ENCODE measurements at regions not wholly inside any gene's neighbourhood (a gene's known extent, or its start where the extent isn't known, plus 50 kb on each side); places are given as distances from the start of the nearest gene placed in this dataset.
"Not testable (repeated sequence)": the region's sequence is repeated elsewhere in the genome, so short reads cannot be mapped to it uniquely, and the experiment has no call there.

DNA sequence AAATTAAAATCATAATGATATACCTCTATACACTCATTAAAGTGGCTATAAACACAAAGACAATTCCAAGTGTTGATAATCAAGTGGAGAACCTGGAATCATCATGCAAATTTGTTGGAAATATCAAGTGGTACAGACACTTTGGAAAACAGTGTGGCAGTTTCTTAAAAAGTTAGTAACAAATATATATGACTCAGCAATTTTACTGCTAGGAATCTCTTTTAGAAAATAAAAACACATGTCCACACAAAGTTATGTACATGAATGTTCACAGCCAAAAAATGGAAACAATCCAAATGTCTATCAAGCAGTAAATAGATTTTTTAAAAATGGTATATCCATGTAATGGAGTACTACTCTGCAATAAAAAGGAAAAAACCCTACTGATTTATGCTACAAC lies 375.6 kb downstream of the HLX start:
- intact Hi-C loops (cut with DNase I) = no loop called here
- no peak for TF ChIP-seq CTCF (IDR thresholded peaks at IDR 0.05)
- no peaks in the 10 kb centered on the region for H3K4me1 ChIP-seq

DNA sequence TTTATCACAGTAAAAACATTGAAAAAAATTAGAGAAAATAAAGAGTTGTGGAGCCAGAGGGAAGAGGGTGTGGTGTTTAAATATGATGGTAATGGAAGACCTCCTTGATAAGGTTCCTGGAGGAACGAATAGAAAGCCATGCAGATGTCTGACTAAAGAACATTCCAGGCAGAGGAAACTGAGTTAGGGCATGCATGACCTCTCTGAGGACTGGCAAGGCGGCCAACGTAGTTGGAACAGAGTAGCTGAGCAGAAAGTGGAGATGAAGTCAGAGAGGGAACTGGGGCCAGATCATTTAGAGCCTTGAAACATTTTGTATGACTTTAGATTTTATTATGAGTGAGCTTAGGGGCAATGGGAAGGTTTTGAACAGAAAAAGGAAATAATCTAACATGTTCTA lies 377.5 kb downstream of the HLX start:
- TF ChIP-seq CTCF (IDR thresholded peaks at IDR 0.05) = no peak
- Histone ChIP-seq H3K27me3 (no peaks in the 10 kb centered on the region), H3K36me3 (no peaks in the 10 kb centered on the region), H3K4me1 (no peaks in the 10 kb centered on the region), H3K9ac (ENCODE audit: low read depth in 2 of 2, low read length in 2 of 2) (no peak overlapping the region), H3K4me3 (no peak overlapping the region), H3K9me3 (no peaks in the 10 kb centered on the region), H3K27ac (no peak overlapping the region)
- intact Hi-C loops (cut with DNase I) = no loop called here
- DNase-seq = no peak

More for the DNA sequence above, 375.6 kb downstream of the HLX start:
- no peak for DNase-seq
- Histone ChIP-seq H3K27me3 (no peaks in the 10 kb centered on the region), H3K27ac (no peak overlapping the region), H3K4me3 (no peak overlapping the region), H3K9ac (ENCODE audit: low read depth in 2 of 2, low read length in 2 of 2) (no peak overlapping the region), H3K36me3 (no peaks in the 10 kb centered on the region), H3K9me3 (no peaks in the 10 kb centered on the region)

DNA sequence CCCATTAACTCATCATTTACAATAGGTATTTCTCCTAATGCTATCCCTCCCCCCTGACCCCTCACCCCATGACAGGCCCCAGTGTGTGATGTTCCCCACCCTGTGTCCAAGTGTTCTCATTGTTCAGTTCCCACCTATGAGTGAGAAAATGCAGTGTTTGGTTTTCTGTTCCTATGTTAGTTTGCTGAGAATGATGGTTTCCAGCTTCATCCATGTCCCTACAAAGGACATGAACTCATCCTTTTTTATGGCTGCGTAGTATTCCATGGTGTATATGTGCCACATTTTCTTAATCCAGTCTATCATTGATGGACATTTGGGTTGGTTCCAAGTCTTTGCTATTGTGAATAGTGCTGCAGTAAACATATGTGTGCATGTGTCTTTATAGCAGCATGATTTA lies 378.3 kb downstream of the HLX start:
- H3K9me3 ChIP-seq; H3K4me3 ChIP-seq; DNase-seq; H3K9ac ChIP-seq (ENCODE audit: low read depth in 2 of 2, low read length in 2 of 2); intact Hi-C loops (cut with DNase I); H3K27ac ChIP-seq; H3K27me3 ChIP-seq; H3K4me1 ChIP-seq; H3K36me3 ChIP-seq: not testable (repeated sequence)

DNA sequence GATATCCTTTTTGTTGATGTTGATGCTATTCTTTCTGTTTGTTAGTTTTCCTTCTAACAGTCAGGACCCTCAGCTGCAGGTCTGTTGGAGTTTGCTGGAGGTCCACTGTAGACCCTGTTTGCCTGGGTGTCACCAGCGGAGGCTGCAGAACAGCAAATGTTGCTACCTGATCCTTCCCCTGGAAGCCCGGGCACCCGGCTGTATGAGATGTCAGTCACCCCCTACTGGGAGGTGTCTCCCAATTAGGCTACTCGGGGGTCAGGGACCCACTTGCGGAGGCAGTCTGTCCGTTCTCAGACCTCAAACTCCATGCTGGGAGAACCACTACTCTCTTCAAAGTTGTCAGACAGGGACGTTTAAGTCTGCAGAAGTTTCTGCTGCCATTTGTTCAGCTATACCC lies 383.4 kb downstream of the HLX start:
- H3K4me3 ChIP-seq = not testable (repeated sequence)

DNA sequence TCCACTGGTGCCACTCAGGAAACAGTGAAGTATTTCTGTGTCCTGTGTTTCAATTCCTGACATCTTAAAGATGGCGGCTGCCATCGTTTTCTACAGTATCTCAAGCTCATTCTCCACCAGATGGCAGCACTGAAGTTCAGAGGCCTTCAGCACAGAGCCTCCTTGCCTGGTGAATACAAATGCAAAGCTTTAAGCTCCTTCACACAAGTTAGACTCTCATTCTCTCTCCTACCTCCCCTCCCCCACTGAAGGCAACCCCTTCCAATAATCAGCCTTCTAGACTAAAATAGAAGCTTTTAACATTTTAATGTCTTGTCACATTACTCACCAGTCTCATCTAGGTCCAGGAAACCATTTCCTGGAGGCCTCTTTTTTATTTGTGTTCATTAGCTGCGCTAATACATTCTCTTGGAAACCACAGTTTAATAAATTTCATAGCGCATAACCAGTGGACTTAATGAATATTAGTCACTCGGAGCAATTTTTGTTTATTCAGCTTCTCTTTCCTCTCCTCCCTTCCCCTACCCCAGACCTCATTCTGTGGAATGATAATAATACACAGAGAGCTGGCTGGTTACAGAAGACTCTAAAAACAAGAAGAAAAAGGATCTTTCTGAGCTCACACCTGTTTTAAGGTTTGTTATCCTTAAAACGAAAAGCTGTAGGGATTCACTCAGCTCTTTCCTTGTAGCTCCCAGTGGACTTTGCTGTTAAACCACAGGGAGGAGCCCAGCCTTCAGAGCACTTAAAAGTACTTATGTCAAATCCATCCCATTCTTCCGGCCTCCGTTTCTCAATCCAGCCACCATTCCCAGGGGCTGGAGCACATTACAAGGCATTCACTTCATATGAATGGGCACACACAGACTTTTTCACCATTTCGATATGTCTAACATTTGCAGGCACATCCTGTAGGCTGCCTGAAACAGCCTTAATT lies 384.9 kb downstream of the HLX start:
- peak; percentile 25 for TF ChIP-seq CTCF (IDR thresholded peaks at IDR 0.05)
- DNase-seq = peak; percentile 34
- intact Hi-C loops (cut with DNase I) = loop anchor here (10.0 kb wide), 1 partner anchor 1191 kb away; no protein-coding TSS in a partner anchor
- Histone ChIP-seq H3K27ac (no peak overlapping the region), H3K4me1 (no peaks in the 10 kb centered on the region), H3K9me3 (no peaks in the 10 kb centered on the region), H3K9ac (ENCODE audit: low read depth in 2 of 2, low read length in 2 of 2) (no peak overlapping the region), H3K27me3 (no peaks in the 10 kb centered on the region), H3K4me3 (no peak overlapping the region), H3K36me3 (no peaks in the 10 kb centered on the region)

More for the DNA sequence above, 383.4 kb downstream of the HLX start:
- H3K36me3 ChIP-seq; H3K9me3 ChIP-seq; H3K9ac ChIP-seq (ENCODE audit: low read depth in 2 of 2, low read length in 2 of 2); H3K4me1 ChIP-seq; H3K27ac ChIP-seq; H3K27me3 ChIP-seq; DNase-seq: not testable (repeated sequence)
- intact Hi-C loops (cut with DNase I) = loop anchor here (10.0 kb wide), 1 partner anchor 1192 kb away; no protein-coding TSS in a partner anchor

DNA sequence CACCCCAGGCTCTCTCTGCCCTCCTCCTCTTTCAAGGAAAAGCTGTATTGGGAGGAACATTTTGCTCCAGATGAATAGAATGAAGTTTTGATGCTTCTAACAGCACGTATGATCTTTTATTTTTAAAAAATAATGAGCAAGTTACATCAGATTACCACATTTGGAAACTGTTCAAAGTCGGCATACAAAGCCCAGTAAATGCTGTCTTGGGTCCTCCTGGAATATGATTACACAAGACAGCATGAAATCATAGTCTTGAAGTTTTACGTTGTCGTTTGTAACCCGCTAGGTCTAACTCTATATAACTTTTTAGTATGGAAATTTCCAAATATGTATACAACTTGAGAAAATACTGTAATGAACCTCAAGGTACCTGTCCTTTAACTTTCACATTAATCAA lies 385.6 kb downstream of the HLX start:
- no peaks in the 10 kb centered on the region for H3K36me3 ChIP-seq
- H3K27me3 ChIP-seq = no peaks in the 10 kb centered on the region
- H3K4me1 ChIP-seq = no peaks in the 10 kb centered on the region
- DNase-seq = no peak
- H3K9me3 ChIP-seq = no peaks in the 10 kb centered on the region
- H3K9ac ChIP-seq (ENCODE audit: low read depth in 2 of 2, low read length in 2 of 2) = no peak overlapping the region
- no peak overlapping the region for H3K4me3 ChIP-seq
- no peak overlapping the region for H3K27ac ChIP-seq
- intact Hi-C loops (cut with DNase I) = loop anchor here (10.0 kb wide), 1 partner anchor 1190 kb away; no protein-coding TSS in a partner anchor
- TF ChIP-seq CTCF (IDR thresholded peaks at IDR 0.05) = no peak
